CD4-positive, alpha-beta T cell treated with Interleukin-15 for 1 hour (primary cell): ENCODE measurements at regions not wholly inside any gene's neighbourhood (a gene's known extent, or its start where the extent isn't known, plus 50 kb on each side); places are given as distances from the start of the nearest gene placed in this dataset.

Experiments used
- DNase-seq: peaks from one replicate; pipeline ENCODE4 v3.0.0-alpha.2; 2020

GRCh38 chr22:47449508-47450270 is 687.2 kb downstream of the TBC1D22A start:
- no peak for DNase-seq

DNA sequence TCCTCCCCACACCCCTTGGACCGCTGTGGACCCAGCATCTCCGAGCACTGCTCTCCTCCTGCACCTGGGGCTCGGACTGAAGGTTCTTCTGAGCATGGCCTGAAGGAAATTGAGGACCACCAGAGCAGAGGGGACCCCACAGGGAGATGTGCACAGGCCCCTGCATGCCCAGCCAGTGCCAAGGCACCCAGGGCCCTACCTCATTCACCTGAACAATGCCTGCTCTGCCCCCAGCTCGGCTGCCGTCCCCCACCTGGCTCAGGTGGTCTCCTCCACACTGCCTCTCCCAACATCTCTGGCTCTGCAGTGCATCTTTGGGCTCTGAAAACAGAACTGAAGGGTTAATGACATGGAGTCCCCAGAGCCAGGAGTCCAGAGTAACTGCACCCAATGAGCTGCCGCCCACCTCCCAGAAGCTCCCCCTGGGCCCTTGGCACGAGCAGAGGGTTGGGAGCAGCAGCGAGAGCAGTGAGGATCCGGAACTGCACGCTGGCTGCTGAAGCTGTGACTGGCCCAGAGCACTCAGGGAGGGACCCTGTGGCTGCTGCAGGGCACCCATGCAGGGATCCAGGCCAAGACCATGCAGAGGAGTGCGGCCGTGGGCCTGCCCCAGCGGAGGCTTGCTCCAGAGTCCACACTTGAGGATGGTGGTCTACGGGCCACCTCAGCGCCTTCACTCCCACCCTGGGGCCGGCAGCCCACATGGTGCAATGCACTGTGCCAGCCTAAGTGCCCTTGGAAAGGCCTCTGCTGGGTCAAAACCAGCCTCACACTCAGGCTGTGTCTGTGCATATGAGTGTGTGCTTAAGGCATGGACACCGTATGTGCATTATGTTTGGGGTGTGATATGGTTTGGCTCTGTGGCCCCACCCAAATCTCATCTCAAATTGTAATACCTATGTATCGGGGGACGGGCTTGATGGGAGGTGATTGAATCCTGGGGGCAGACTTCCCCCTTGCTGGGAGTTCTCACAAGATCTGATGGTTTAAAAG is 686.1 kb downstream of the TBC1D22A start:
- no peak for DNase-seq

GRCh38 chr22:47446821-47447810 is 684.7 kb downstream of the TBC1D22A start:
- DNase-seq: no peak

GRCh38 chr22:47446331-47446730 is 683.9 kb downstream of the TBC1D22A start:
- no peak for DNase-seq

DNA sequence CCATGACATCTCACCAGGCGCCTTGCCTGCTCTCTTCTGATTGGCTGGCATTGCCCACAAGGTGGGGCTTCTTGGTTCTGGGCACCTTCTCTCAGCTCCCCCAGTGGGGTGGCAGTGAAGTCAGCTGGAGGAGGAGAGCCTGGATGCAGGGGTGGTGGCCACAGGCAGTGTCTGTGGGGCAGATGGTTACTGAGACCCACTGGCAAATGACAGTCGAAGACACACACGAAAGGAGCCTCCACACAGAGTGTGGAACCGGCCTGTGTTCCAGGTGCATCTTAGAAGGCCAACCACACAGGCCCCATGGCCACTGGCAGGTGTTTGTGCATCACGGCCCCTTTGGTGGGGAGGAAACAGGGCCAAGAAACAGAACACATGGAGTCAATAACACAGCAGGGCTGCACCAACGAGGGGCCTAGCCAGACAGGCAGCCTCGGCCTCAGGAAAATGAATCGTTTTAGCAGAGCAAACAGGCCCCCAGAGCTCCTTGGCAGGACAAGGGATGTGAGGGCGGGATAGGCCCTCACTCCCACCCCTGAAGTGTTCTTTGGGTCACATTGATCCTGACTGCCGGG is 683.4 kb downstream of the TBC1D22A start:
- DNase-seq: no peak

GRCh38 chr22:47445212-47445611 is 682.8 kb downstream of the TBC1D22A start:
- no peak for DNase-seq

DNA sequence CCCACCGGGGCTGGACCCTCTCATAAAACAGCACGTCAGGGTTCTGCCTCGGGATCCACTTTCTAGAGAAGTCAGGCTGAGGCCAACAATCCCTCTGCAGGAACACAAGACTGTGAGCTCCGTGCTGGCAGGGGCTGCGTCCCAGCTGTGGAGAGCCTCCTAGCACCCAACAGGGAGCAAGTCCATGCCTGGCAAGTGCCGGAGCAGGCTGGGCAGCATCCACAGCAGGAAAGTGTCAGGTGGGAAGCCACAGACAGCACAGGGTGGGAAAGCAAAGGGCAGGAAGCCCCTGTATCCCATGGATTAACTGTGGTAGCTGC is 682.3 kb downstream of the TBC1D22A start:
- no peak for DNase-seq

- no peak for DNase-seq
Measured at GRCh38 chr22:47443836-47444745, 681.6 kb downstream of the TBC1D22A start.

DNA sequence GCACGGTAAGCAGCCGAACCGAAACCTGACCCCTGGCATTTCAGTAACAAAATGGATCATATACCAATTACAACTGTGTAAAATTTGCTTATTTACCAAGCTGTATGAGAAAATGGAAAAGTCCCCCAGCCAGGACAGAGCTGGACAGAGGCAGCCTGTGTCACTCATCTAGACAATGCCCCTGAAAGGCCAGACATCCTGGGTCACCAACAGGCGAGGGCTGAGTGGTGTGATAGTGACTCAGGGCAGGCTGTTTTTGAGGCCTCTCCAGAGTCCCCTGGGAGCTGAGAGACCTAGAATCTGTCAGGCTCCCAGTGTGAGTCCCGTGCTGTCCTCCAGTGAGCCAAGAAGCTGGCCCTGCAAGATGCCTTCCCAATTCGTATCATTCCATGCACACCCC is 680.4 kb downstream of the TBC1D22A start:
- no peak for DNase-seq

GRCh38 chr22:47439643-47440265 is 677.3 kb downstream of the TBC1D22A start:
- no peak for DNase-seq

DNA sequence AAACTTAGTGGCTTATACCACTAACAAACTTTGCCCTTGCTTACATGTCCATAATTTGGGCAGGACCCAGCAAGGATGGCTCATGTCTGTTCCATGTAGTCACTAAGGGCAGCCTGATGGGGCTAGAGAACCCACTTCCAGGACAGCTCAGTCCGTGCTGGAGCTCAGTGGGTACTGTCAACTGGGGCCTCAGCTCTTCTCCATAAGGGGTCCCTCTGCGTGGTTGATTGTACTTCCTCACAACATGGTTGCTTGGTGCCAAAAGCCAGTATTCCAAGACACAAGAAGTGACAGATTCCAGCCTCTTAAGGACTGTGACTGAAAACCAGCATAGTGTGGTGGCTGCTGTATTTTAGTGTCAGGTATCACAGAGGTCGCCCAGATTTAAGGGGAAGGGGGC is 675.2 kb downstream of the TBC1D22A start:
- no peak for DNase-seq

- DNase-seq: no peak
Measured at GRCh38 chr22:47437110-47437509, 674.7 kb downstream of the TBC1D22A start.

DNA sequence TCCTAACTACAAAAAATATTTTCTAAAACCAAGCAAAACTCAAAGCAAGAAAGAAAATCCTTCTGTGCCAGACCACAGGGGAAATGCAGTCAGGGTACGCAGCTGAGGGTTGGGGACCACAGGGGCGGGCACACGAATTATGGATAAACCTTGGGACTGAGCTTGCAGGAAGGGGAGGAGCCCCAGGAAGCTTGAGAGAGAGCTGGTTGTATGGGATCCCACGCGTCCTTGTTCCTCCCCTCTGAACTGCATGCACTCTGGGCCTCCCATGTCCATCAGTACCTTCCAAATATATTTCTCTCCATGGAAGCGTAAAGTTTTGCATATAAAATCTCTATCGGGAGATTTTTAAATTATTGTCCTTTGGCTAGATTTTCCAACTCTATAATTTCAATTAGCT is 673.4 kb downstream of the TBC1D22A start:
- DNase-seq: no peak

DNA sequence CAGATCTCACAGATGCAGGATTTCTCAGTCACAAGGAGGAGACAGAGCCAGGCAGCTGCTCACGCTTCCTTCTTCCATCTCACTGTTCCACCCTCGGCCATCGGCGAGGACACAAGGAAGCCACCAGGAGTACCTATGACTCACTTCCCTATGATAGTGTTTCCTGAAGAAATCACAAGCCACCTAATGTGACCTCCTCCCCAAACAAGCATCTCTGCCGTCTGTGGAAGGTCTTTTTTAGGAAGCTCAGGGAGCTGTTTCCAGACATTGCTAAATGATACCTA is 672.7 kb downstream of the TBC1D22A start:
- no peak for DNase-seq

DNA sequence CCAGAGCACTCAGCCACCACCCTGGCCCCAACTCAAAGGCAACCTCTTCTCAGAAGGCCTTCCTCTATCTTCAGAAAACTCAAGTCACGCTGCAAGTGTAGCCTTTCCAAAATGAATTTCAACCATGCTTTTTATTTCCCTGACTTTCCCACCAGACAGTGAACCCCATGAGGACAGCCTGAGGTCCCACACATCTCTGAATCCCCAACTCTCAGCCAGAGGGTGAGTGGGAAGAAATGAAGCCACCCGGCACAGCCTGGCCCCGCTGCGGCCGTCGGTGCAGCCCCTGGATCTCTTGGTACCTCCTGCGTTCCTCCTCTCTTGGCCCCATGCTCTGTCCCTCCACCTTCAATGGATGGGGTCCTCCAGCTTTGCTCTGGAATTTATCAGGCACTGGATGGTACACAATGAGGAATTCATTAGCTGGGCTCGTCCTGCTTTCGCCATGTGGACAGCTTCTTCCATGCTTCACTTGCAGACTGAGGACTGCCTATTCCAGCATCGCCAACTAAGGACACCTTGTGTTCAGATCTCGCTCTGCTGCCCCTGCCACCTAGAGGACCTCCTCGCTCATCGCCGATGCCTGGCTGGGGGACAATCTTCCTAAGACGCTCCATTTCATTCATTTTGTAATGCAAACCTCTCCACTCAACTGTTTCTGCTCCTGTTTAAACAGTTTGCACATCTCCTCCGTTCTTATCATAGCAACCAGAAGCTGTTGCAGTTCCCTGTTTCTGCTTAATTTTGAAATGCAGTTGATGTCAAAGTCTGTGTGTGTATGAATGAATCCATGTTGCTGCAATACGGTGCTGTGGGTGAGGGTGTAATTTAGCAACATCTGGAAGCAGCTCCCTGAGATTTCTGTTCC is 672.1 kb downstream of the TBC1D22A start:
- DNase-seq: no peak

- no peak for DNase-seq
Measured at GRCh38 chr22:47433627-47434026, 671.2 kb downstream of the TBC1D22A start.

DNA sequence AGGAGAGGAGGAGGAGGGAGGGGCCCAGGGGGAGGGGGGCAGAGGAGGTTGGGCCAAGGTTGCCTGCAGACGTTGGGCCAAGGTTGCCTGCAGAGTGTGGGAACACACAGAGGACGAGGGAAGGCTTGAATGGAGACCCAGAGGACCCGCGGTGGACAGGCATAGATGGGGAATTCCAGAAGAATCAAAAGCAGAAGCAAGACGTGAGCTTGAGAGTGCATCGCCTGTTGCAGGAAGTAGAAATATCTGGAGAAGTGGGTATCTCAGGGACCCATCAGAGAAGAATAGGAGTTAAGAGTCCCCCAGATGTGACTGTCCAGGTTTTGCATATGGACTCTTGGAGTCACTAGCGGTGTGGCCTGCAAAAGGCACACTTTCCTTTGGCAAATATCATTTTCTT is 670.2 kb downstream of the TBC1D22A start:
- no peak for DNase-seq

DNA sequence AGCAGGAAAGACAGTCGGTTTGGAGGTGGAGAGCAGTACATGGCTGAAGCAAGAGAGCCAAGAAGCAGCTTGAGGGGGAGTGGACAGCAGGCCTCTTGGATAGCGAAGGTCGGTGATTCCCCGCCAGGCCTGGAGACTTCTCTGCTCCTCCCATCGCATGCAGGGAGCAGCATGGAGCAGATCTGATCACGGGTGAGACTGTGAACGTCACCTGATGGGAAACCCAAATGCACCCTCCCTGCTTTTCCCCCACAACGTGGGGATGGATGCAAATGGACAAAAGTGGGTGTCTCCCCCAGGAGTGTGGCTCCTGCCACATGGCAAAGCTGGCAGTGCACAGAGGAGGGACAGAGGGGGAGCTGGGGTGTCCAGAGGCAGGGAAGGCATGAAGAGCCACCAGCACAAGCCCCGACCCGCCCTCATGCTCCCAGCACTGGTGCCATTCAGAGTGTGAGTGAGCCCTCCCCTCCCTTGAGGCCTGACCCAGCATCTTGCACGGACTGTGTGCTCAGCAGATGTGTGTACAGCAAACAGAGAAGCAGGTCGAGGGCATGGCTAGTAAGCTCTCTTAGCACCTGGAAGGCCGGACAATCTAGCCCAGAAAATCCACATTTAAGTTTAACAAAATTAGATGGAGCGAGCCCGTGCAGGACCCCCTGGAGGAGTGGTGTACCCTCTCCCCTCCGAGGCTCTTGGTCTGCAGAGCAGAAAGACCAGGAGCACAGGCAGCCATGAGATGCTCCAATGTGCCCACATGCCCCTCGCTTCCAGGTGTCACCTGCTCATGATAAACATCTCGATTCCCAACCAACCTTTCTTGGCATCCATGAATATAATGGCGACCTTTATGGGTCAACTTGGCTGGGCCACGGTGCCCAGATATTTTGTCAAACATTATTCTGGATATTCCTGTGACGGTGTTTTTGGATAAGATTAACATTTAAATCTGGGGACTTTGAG is 661.7 kb downstream of the TBC1D22A start:
- DNase-seq: no peak

DNA sequence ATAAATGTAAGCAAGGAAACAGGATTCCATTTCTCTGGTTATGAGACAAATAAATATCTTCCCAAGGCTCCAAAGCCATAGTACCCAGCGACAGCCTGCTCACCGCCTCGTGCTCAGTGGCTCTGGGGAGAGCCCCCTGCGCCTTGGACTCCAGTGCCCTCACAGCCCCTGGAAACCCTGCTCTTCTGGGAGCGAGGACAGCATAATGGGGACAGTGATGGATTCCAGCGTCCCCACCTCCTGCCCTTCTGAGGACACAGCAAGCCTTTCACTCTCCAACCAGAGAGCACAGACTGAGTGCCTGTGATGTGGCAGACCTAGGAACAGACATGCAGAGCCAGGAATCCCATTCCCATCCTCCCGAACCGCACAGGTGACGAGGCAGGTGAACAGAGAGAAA is 660.8 kb downstream of the TBC1D22A start:
- no peak for DNase-seq
